ENCODE measurements at regions not wholly inside any gene's neighbourhood (a gene's known extent, or its start where the extent isn't known, plus 50 kb on each side); places are given as distances from the start of the nearest gene placed in this dataset.

GRCh38 chrX:22538580-22538979 lies 265.9 kb downstream of the CBLL2 start:
- H3K4me3 Mint-ChIP-seq: no peak overlapping the region

More at GRCh38 chrX:22538580-22538979, 265.9 kb downstream of the CBLL2 start:
- Histone ChIP-seq H2BK20ac (ENCODE audit: low read depth, low read length, poor library complexity, severe bottlenecking) (no peak overlapping the region), H3K23me2 (ENCODE audit: insufficient read length, low read depth, low read length, poor library complexity, severe bottlenecking) (no peaks in the 10 kb centered on the region), H4K91ac (ENCODE audit: insufficient read length, low read depth, low read length) (no peak overlapping the region), H3K56ac (ENCODE audit: insufficient read length, low read depth, low read length) (no peak overlapping the region), H4K20me1 (ENCODE audit: control insufficient read depth, insufficient read depth, insufficient read length) (no peaks in the 10 kb centered on the region), H3K4me2 (ENCODE audit: insufficient read depth, insufficient read length, low read length) (no peak overlapping the region), H3K23ac (ENCODE audit: insufficient read length, low read depth, low read length) (no peak overlapping the region), H3K79me2 (ENCODE audit: insufficient read depth, low read length) (no peaks in the 10 kb centered on the region), H3K9ac (ENCODE audit: extremely low read depth, insufficient read length, low read length) (no peak overlapping the region), H3K18ac (ENCODE audit: insufficient read length, low read depth, low read length) (no peak overlapping the region), H4K8ac (replicated peaks; ENCODE audit: insufficient read length, low read depth, low read length) (no peak overlapping the region), H3K79me1 (ENCODE audit: insufficient read depth, low read depth, low read length, poor library complexity, severe bottlenecking) (no peaks in the 10 kb centered on the region), H3K4me1 (ENCODE audit: insufficient read depth, low read length) (no peaks in the 10 kb centered on the region), H2BK15ac (ENCODE audit: low read depth, low read length) (no peak overlapping the region), H3K14ac (ENCODE audit: insufficient read depth, low read length) (no peak overlapping the region), H3K4ac (ENCODE audit: low read depth, low read length) (no peak overlapping the region), H3K27ac (ENCODE audit: insufficient read length, low read depth, low read length) (no peak overlapping the region), H4K5ac (ENCODE audit: insufficient read length, low read depth, low read length) (no peak overlapping the region), H3T11ph (ENCODE audit: low read length) (no peak overlapping the region), H3K9me3 (ENCODE audit: control insufficient read depth, low read depth, low read length) (no peaks in the 10 kb centered on the region), H3K27me3 (ENCODE audit: insufficient read depth, low read length) (no peaks in the 10 kb centered on the region), H2BK120ac (ENCODE audit: low read depth, low read length, poor library complexity, severe bottlenecking) (no peak overlapping the region), H2BK5ac (ENCODE audit: insufficient read length, low read length) (no peak overlapping the region), H2AFZ (ENCODE audit: low read length) (no peak overlapping the region), H2AK5ac (ENCODE audit: insufficient read length, low read length) (no peak overlapping the region), H2BK12ac (ENCODE audit: insufficient read length, low read depth, low read length) (no peak overlapping the region)
- no peaks in the 10 kb centered on the region for H3K27me3 Mint-ChIP-seq (ENCODE audit: low read depth)
- H3K27ac Mint-ChIP-seq: no peak overlapping the region
- TF ChIP-seq CTCF (conservative IDR thresholded peaks at IDR 0.05): no peak
- DNase-seq: no peak
- no peaks in the 10 kb centered on the region; a peak in 1 of 7 replicates for H3K36me3 Mint-ChIP-seq (ENCODE audit: insufficient read depth in 1 of 3, low read depth in 3 of 3)
- no CpG with 5 or more reads among the region's 4 CpGs for WGBS (ENCODE audit: extremely low coverage, insufficient read length, low lambda C conversion rate)
- peaks cover 12 to 32% of the 10 kb centered on the region in 2 experiments; a peak in 4 of 5 replicates for H3K9me3 Mint-ChIP-seq
- H3K4me1 Mint-ChIP-seq: peaks cover 14 to 19% of the 10 kb centered on the region in 2 experiments
